HL-60 (cell line): ENCODE measurements at regions not wholly inside any gene's neighbourhood (a gene's known extent, or its start where the extent isn't known, plus 50 kb on each side); places are given as distances from the start of the nearest gene placed in this dataset.

ENCODE experiments used
- CTCF ChIP-seq: IDR thresholded peaks from one replicate; pipeline ENCODE4 v1.5.1; 2011; ENCODE audit warnings: low read length, control low read depth, inconsistent platforms; ENCODE audit not compliant: insufficient read depth
- REST ChIP-seq: IDR thresholded peaks from 2 replicates; pipeline ENCODE4 v1.6.1; 2012; ENCODE audit warnings: low read depth; ENCODE audit not compliant: insufficient replicate concordance

- no peak for TF ChIP-seq CTCF
- no peak for TF ChIP-seq REST
These were observed 428.2 kb downstream of the CDK5RAP2 start for GRCh38 chr9:120151806-120152205.
